Testis (tissue), 2 donors: ENCODE measurements at regions not wholly inside any gene's neighbourhood (a gene's known extent, or its start where the extent isn't known, plus 50 kb on each side); places are given as distances from the start of the nearest gene placed in this dataset.
"Not testable (repeated sequence)": the region's sequence is repeated elsewhere in the genome, so short reads cannot be mapped to it uniquely, and the experiment has no call there.

Experiments
- DNase-seq: peaks from one replicate; pipeline ENCODE4 v3.0.0-alpha.2; 2019
- H3K27ac ChIP-seq, 2 donors: fragments of 200-600 bp; sonication (generic); one replicate each; pipeline ENCODE4 v1.5.1; 2019
- H3K27me3 ChIP-seq: fragments of 200-600 bp; sonication (generic); one replicate; pipeline ENCODE4 v1.5.1; 2019
- H3K36me3 ChIP-seq: fragments of 200-600 bp; sonication (generic); one replicate; pipeline ENCODE4 v1.5.1; 2017; ENCODE audit warnings: low read depth; ENCODE audit errors: missing control alignments
- H3K4me1 ChIP-seq: fragments of 200-600 bp; sonication (generic); one replicate; pipeline ENCODE4 v1.5.1; 2019
- H3K4me3 ChIP-seq, 2 donors: fragments of 200-600 bp; sonication (generic); one replicate each; pipeline ENCODE4 v1.5.1; 2017 to 2019
- H3K9me3 ChIP-seq: fragments of 200-600 bp; sonication (generic); one replicate; pipeline ENCODE4 v1.5.1; 2017
- POLR2A ChIP-seq: fragments of 450-650 bp; IDR thresholded peaks from one replicate; pipeline ENCODE4 v1.6.1; 2017; ENCODE audit warnings: antibody characterized with exemption, mild to moderate bottlenecking, moderate library complexity
- WGBS, 2 donors: methylation state at CpG; one replicate each; pipeline ENCODE4 v1.1.5; 2018; 5-methylcytosine and 5-hydroxymethylcytosine counted together
- intact Hi-C: fragments of 100-400 bp; cut with DNase I; formaldehyde crosslinking; loops from one replicate; pipeline ENCODE4 v1.15.1; 2023; ENCODE audit warnings: low total_unique reads
- TF ChIP-seq, protein P1 (sequence below), 3 experiments: fragments of 450-650 bp in 2 of 3; fragments of 200-600 bp in 1 of 3; sonication (generic) in 1 of 3; IDR thresholded peaks; one replicate each; pipeline ENCODE4 v1.5.1; 2016 to 2019; ENCODE audit warnings: antibody characterized with exemption in 3 of 3, mild to moderate bottlenecking in 2 of 3, moderate library complexity in 1 of 3

DNA sequence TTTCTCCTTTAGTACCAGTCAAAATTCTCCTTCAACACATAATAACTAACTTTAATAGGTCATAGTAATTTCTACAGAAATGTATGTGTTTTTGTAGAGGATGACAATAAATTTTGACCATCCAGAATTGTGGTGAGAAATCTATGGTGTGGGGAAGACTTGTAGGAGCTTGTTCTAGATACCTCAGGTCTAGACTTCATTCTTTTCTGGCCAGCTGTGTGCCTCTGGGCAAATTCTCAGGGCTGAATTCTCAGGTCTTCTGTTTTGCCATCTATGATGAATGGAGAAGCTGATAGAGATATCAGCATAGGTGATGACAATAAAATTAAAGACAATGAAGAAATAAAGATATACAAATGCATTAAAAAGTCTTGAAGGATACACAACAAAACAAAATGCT lies 298.6 kb upstream of the MEF2C start:
- Histone ChIP-seq H3K27me3 (no peaks in the 10 kb centered on the region), H3K9me3 (no peaks in the 10 kb centered on the region), H3K4me1 (no peaks in the 10 kb centered on the region), H3K4me3 (no peak overlapping the region), H3K36me3 (no peaks in the 10 kb centered on the region), H3K27ac (no peak overlapping the region)
- TF ChIP-seq POLR2A, result no peak
- TF ChIP-seq, protein P1, sequence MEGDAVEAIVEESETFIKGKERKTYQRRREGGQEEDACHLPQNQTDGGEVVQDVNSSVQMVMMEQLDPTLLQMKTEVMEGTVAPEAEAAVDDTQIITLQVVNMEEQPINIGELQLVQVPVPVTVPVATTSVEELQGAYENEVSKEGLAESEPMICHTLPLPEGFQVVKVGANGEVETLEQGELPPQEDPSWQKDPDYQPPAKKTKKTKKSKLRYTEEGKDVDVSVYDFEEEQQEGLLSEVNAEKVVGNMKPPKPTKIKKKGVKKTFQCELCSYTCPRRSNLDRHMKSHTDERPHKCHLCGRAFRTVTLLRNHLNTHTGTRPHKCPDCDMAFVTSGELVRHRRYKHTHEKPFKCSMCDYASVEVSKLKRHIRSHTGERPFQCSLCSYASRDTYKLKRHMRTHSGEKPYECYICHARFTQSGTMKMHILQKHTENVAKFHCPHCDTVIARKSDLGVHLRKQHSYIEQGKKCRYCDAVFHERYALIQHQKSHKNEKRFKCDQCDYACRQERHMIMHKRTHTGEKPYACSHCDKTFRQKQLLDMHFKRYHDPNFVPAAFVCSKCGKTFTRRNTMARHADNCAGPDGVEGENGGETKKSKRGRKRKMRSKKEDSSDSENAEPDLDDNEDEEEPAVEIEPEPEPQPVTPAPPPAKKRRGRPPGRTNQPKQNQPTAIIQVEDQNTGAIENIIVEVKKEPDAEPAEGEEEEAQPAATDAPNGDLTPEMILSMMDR (IDR thresholded peaks at IDR 0.05), result no peak
- no peak for DNase-seq
- intact Hi-C loops, result no loop called here

DNA sequence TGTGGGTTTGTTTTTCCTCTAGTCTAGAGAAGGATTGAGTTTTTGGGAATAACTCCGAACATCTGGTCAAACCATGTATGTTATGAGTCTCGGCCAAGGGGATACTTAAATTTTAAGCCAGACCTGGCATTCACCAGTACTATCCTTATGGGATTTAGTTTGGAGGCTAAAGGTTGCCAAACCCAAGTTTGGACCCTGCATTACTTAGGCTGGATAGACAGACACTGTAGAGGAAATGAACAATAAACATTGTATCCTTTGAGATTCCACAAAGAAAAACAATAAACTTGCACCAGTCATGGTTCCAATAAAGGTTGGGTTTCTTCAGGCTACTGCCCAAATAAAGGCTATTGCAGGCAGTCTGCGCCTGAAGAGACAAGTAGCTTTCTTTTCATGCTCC lies 296.7 kb upstream of the MEF2C start:
- Histone ChIP-seq H3K27me3 (no peaks in the 10 kb centered on the region), H3K27ac (no peak overlapping the region), H3K4me1 (no peaks in the 10 kb centered on the region), H3K4me3 (no peak overlapping the region), H3K9me3 (no peaks in the 10 kb centered on the region), H3K36me3 (no peaks in the 10 kb centered on the region)
- WGBS, 2 donors, result 88 to 89% methylated on average over 3 of the region's 3 CpGs
- no peak for DNase-seq
- TF ChIP-seq POLR2A, result no peak
- TF ChIP-seq, protein P1 (IDR thresholded peaks at IDR 0.05), result no peak
- intact Hi-C loops, result no loop called here

DNA sequence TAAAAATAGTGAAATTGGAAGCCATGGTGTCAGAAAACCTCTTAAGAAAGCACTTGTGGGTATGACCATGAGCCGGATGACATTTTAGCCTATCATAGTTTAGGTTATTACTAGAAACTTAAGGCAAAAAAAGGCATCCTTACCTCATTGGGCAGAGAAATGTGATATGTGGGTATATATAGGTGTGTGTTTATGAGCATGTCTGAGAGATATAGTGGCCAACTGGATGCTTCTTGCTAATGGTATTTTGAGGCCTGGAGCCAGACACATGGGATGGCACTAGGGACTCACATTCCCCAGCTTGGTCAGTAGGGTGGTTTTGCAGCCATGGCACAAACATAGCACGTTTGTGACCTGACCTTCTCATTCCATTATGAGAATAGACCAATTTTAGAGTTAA lies 295.6 kb upstream of the MEF2C start:
- Histone ChIP-seq H3K4me3 (no peak overlapping the region), H3K9me3 (no peaks in the 10 kb centered on the region), H3K27ac (no peak overlapping the region), H3K4me1 (no peaks in the 10 kb centered on the region), H3K36me3 (no peaks in the 10 kb centered on the region), H3K27me3 (no peaks in the 10 kb centered on the region)
- intact Hi-C loops, result no loop called here
- TF ChIP-seq, protein P1 (IDR thresholded peaks at IDR 0.05), result no peak
- TF ChIP-seq POLR2A, result no peak
- DNase-seq, result no peak
- 87 to 93% methylated on average over 2 of the region's 2 CpGs for WGBS, 2 donors

DNA sequence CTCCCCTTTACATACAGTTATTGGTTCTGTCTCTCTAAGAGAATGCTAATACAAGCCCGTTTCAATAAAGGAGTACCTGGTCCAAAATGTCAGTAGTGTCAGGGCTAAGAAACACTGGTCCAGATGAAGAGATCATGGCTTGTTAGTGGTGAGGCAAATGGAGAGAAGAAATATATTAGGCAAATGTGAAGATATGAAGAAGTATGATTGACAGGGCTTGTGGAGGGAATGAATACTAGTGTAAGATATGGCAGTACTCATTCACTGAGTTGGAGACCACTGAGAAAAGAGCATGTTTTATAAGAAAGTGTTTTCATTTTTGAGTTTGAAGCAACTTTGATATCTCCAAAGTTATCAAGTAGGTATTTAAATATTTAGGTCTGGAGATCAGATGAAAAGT lies 290.5 kb upstream of the MEF2C start:
- no peak overlapping the region for H3K4me3 ChIP-seq
- H3K36me3 ChIP-seq, result no peaks in the 10 kb centered on the region
- H3K9me3 ChIP-seq, result no peaks in the 10 kb centered on the region
- DNase-seq, result no peak
- H3K27me3 ChIP-seq, result no peaks in the 10 kb centered on the region
- WGBS, 2 donors, result 83 to 100% methylated on average over 1 of the region's 1 CpG
- intact Hi-C loops, result no loop called here
- no peaks in the 10 kb centered on the region for H3K4me1 ChIP-seq
- no peak for TF ChIP-seq POLR2A
- TF ChIP-seq, protein P1 (IDR thresholded peaks at IDR 0.05), result no peak
- no peak overlapping the region for H3K27ac ChIP-seq

DNA sequence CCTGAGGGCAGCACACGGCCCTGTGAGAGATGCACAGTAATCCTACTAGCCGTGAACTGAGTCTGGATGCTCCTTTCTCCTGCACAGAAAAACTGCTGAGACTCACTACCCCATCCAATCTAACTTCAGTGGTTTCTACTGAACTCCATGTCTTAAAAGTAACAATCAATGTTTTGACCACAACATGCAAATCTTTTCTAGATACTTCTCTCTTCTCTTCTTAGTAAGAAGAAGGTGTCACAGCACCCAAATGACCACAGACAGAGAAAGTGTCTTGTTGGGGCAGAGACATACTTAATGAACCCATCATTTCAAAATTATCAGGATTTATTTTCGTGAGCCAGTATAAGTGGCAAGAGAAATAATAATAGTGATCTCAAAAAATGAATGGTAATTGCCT lies 285.8 kb upstream of the MEF2C start:
- Histone ChIP-seq H3K27me3 (no peaks in the 10 kb centered on the region), H3K4me3 (no peak overlapping the region), H3K36me3 (no peaks in the 10 kb centered on the region), H3K9me3 (no peaks in the 10 kb centered on the region), H3K27ac (no peak overlapping the region), H3K4me1 (no peaks in the 10 kb centered on the region)
- intact Hi-C loops, result no loop called here
- TF ChIP-seq, protein P1 (IDR thresholded peaks at IDR 0.05), result no peak
- no peak for TF ChIP-seq POLR2A
- DNase-seq, result no peak
- WGBS, 2 donors, result 79 to 94% methylated on average over 3 of the region's 3 CpGs

DNA sequence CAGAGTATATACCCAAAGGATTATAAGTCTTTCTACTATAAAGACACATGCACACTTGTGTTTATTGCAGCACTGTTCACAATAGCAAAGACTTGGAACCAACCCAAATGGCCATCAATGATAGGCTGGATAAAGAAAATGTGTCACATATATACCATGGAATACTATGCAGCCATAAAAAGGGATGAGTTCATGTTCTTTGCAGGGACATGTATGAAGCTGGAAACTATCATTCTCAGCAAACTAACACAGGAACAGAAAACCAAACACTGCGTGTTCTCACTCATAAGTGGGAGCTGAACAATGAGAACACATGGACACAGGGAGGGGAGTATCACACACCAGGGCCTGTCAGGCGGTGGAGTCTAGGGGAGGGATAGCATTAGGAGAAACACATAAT lies 281.7 kb upstream of the MEF2C start:
- DNase-seq, H3K27ac ChIP-seq, H3K27me3 ChIP-seq, H3K4me3 ChIP-seq, intact Hi-C loops, H3K4me1 ChIP-seq, H3K36me3 ChIP-seq, H3K9me3 ChIP-seq: not testable (repeated sequence)
- WGBS, 2 donors, result 97 to 100% methylated on average over 2 of the region's 2 CpGs
